ENCODE measurements at regions not wholly inside any gene's neighbourhood (a gene's known extent, or its start where the extent isn't known, plus 50 kb on each side); places are given as distances from the start of the nearest gene placed in this dataset.

GRCh38 chr2:149661844-149662243 lies 74.3 kb upstream of the MMADHC start:
- in situ Hi-C loops (cut with HindIII; ENCODE audit: low pct_ligation_motif_present, low pct_unique_long_range_greater_than_20kb, low sequenced_read_pairs): no loop called here
- DNase-seq: peak; percentile 26

GRCh38 chr2:149658553-149658952 lies 71.0 kb upstream of the MMADHC start:
- in situ Hi-C loops (cut with HindIII; ENCODE audit: low pct_ligation_motif_present, low pct_unique_long_range_greater_than_20kb, low sequenced_read_pairs): no loop called here
- DNase-seq: no peak

GRCh38 chr2:149657401-149658040 lies 69.9 kb upstream of the MMADHC start:
- in situ Hi-C loops (cut with HindIII; ENCODE audit: low pct_ligation_motif_present, low pct_unique_long_range_greater_than_20kb, low sequenced_read_pairs): no loop called here
- DNase-seq: no peak

- no peak for DNase-seq
- in situ Hi-C loops (cut with HindIII; ENCODE audit: low pct_ligation_motif_present, low pct_unique_long_range_greater_than_20kb, low sequenced_read_pairs): no loop called here
Measured at GRCh38 chr2:149656996-149657395, 69.4 kb upstream of the MMADHC start.

GRCh38 chr2:149653831-149654445 lies 66.4 kb upstream of the MMADHC start:
- in situ Hi-C loops (cut with HindIII; ENCODE audit: low pct_ligation_motif_present, low pct_unique_long_range_greater_than_20kb, low sequenced_read_pairs): no loop called here
- DNase-seq: no peak

DNA sequence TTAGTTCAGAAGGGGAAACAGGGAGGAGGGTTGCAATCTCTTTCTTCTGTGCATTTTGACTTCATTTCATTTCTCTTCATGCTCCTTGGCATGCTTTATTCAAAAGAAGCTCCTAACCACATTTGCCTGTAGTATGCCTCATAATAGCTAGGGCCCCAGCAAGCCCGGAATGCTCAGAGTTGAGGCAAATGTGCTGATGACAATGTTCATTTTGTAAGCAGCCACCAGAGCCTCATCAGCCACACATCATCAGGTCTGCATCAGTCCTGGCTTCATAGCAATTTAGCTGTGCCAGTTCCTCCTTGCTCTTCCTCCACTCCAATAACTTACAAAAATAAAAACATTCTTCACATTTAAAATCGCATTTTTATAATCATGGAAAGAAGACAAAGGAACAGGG lies 65.4 kb upstream of the MMADHC start:
- DNase-seq: no peak
- in situ Hi-C loops (cut with HindIII; ENCODE audit: low pct_ligation_motif_present, low pct_unique_long_range_greater_than_20kb, low sequenced_read_pairs): no loop called here

- in situ Hi-C loops (cut with HindIII; ENCODE audit: low pct_ligation_motif_present, low pct_unique_long_range_greater_than_20kb, low sequenced_read_pairs): no loop called here
- no peak for DNase-seq
Measured at GRCh38 chr2:149652526-149652925, 65.0 kb upstream of the MMADHC start.

DNA sequence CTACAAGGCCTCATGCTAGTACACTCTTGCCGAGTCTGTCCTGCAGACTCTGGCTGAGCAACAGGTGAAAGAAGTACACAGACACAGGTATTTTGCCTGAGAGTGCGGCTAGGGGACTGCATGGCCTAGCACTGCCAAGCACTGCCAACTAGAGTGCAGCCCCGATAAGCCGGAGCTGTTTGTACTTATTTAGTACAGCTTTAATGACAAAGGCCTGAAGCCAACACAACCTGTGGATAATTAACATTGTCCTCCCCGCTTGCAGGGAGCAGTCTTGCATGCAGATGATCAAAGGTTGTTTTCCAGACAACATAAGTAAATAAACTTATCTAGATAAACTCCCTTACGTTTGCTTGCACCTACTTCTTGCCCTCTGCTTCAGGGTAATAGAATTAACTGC lies 63.7 kb upstream of the MMADHC start:
- in situ Hi-C loops (cut with HindIII; ENCODE audit: low pct_ligation_motif_present, low pct_unique_long_range_greater_than_20kb, low sequenced_read_pairs): no loop called here
- DNase-seq: no peak

- in situ Hi-C loops (cut with HindIII; ENCODE audit: low pct_ligation_motif_present, low pct_unique_long_range_greater_than_20kb, low sequenced_read_pairs): no loop called here
Measured at GRCh38 chr2:149650006-149650405, 62.4 kb upstream of the MMADHC start.

DNA sequence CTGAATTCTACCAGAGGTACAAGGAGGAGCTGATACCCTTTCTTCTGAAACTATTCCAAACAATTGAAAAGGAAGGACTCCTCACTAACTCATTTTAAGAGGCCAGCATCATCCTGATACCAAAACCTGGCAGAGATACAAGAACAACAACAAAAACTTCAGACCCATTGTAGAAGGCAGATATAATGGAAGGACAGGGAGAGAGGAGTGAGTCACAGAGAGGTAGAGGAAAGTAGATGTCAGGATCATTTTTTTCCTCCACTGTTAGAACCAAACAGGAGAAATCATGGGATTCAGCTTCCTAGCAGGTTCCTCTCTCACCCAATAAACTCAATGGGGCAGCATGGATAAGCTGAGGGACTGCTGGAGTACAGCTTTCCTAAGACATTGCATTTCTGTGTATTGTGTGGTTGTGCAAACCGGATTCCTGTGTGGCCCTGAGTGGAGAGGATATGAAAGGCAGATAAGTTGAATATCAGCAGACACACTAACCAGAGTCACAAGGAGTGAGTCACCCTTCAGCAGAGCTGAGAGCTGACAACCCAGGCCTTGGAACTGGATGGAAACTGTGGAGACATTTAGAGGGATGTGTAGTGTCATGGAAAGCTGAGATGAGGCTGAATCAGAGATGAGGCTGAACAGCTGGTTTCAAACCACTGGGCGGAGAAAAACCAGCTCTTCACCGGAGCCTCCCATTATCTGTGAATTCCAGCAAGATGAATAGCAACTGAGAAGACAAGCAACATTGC lies 60.9 kb upstream of the MMADHC start:
- in situ Hi-C loops (cut with HindIII; ENCODE audit: low pct_ligation_motif_present, low pct_unique_long_range_greater_than_20kb, low sequenced_read_pairs): no loop called here
- DNase-seq: peak; percentile 67

More at GRCh38 chr2:149650006-149650405, 62.4 kb upstream of the MMADHC start:
- DNase-seq: no peak

- DNase-seq: peak; percentile 22
- in situ Hi-C loops (cut with HindIII; ENCODE audit: low pct_ligation_motif_present, low pct_unique_long_range_greater_than_20kb, low sequenced_read_pairs): no loop called here
Measured at GRCh38 chr2:149645391-149645790, 57.8 kb upstream of the MMADHC start.

All from ACHN (cell line).